GM19324 (cell line): ENCODE measurements at regions not wholly inside any gene's neighbourhood (a gene's known extent, or its start where the extent isn't known, plus 50 kb on each side); places are given as distances from the start of the nearest gene placed in this dataset.
"Not testable (repeated sequence)": the region's sequence is repeated elsewhere in the genome, so short reads cannot be mapped to it uniquely, and the experiment has no call there.

Experiments
- ATAC-seq: cut with Tn5 transposase; IDR thresholded peaks from one replicate; pipeline ENCODE4 v1.9.1; 2021; ENCODE audit warnings: mild to moderate bottlenecking, moderate library complexity; ENCODE audit not compliant: unreplicated experiment, low FRiP score

DNA sequence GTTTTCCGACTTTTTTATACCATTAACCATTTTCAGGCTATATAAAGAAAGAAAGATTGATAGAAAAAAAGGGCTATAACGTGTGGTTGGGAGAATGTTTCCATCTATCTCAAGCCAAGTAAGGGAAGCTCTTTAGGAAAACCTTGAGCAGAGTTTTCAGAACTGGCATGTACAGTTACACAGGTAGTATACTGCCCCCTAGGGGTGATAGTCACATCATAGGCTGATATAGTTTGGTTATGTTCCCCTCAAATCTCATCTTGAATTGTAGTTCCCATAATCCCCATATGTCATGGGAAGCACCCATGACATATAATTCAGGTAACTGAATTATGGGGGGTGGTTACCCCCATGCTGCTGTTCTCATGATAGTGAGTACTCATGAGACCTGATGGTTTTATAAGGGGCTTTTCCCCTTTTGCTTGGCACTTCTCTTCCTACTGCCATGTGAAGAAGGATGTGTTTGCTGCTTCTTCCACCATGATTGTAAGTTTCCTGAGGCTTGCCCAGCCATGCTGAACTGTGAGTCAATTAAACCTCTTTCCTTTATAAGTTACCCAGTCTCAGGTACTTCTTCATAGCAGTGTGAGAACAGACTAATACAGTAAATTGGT is 186.8 kb downstream of the TMA16 start:
- peak; percentile 75 for ATAC-seq

DNA sequence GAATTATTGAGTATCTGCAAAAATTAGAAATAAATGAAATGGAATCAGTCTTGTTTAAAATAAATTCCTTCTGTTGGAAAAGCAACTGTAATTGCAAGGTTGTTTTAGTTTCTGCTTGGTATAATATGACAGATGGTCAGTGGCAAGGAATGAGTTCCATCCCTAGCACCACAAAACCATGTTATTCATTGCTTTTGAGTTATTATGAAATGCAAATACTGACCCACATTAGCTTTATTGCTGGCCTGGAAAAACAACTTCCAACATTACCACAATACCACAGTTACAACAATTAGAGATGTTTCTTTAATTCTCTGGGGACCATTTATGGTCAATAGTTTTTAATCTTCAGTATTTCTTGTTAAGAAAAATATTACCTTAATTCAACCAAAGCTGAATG is 194.4 kb downstream of the TMA16 start:
- ATAC-seq = no peak

DNA sequence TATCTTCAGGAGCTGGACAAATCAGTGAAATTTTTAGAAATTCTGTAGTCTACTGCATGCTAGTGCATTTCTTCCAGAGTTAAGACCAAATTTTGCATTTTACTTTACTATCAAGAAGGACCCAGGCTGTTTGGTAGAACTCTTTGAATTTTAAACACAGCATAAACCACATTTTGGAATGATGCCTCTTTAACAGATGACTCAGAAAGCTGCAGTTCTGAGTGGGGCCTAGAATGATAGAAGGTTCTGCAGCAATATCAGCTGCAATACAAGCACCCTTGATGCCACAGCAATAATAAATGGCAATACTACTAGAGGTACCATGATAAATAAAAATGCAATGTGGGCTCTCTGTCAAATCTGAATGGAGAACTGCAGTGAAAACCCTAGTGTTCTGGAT is 198.7 kb downstream of the TMA16 start:
- ATAC-seq = no peak

DNA sequence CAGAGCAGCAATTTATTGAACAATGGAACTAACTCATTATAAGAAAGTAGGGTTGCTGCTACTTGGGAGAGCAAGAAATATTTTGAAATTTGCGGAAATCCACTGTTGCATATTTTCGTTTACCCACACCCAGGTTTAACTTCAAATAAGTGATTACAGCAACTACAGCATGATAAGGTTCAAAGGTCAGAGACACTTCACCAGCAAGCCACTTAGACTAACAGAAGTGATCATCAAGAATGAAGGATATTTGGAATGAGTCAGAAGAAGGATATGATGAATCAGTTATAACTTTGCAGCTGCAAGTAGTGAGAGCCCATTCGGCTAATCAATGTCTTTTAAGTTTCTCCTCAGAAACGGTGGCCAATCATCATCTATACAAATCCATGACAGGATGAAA is 199.3 kb downstream of the TMA16 start:
- no peak for ATAC-seq

DNA sequence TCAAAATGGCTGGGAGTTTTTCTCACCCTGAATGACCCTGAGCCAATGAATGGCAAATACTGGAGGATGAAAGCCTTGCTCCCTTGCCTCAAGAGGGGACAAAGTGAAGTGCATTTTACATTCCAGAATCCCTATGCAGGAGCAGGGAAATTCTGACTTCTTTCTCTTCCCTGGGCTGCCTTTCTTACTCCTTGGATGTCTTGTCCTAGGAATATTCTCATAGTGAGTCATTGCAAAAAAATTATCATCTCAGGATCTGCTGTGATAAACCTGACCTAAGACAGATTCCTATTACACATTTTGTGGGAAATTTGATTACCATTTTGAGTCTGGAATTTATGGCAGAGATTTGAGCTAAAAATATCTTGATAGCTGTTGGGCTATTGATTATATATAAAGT is 199.9 kb downstream of the TMA16 start:
- ATAC-seq = no peak

DNA sequence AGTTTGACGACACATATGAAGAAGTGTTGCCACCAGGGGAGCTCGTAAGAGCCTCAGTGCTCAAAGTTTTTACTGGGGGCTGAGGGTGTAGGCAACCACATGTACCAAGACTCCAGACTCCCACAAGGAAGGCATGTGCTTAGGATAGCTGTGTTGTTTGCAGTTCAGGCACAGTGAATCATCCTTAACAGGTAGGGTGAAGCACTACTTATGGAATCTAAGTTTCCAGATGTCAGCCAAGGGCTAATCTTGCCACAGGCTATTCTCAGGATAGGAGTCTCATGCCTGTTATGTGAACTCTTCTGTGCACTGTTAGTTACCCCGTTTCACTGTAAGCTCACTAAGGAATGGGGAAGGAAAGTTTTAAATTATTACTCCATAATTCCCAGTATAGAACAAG is 202.6 kb downstream of the TMA16 start:
- ATAC-seq = no peak

DNA sequence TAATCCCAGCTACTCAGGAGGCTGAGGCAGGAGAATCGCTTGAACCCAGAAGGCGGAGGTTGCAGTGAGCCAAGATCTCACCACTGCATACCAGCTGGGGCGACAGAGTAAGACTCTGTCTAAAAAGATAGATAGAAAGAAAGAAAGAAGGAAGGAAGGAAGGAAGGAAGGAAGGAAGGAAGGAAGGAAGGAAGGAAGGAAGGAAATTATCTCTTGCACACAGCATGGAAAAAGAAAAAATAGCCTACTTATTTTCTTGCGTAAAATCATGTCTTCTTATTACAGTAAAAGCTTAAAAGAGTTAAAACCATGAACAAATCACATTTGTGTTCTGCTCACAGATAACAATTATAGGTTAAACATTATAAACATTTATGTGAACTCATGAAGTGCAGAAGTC is 205.9 kb downstream of the TMA16 start:
- not testable (repeated sequence) for ATAC-seq

DNA sequence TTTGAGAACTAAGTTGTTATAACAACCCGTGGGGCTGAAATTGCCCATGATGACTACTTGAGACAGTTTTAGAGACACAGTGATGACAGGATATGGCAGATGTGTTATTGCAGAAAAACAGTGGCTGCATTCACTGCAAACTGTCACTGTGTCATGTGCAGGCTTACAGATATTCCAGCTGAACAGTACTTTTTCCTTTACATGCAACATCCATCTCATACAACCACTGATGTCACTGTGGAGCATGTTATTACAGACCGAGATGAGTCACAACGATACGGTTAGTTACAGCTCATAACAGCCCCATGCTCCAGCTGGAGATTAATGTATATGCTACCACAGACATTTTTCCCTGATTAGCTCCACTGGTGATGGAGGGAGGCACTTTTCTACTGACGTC is 207.4 kb downstream of the TMA16 start:
- ATAC-seq = peak; percentile 68

DNA sequence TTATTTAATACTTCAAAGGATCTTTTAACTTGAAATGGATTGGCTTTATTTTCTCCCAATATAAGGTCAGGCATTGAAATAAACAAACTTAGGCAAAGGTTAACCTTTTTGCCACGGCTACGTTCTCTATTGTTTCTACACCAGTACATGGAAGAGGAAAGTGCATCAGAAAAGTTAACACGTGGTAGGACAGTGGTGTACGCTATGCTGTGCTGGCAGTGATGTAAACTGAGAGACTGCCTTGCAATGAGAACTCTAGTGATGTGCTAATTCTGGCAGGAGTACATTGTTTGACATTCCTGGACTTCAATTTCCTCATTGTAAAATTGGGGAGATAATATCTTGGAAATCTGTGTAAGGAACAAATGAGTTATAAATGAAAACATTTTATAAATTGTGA is 208.2 kb downstream of the TMA16 start:
- ATAC-seq = no peak

DNA sequence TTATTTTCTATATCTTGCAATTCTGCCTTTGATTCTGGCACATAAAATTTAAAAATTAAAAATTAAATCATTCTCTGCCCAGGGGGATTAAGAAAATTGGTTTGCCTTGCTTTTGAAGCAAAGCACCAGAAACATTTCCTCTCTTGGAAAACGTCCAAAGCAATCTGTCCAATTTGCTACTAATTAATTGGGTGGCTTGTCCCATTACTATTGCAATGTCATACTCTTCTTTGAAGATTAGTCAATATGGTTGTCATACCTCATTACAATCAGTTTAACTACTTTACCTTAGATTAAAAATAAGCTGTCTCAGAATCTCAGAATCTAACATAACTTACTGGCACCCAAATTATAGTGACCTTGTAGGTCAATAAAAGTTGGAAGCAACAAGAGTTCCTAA is 208.8 kb downstream of the TMA16 start:
- no peak for ATAC-seq

DNA sequence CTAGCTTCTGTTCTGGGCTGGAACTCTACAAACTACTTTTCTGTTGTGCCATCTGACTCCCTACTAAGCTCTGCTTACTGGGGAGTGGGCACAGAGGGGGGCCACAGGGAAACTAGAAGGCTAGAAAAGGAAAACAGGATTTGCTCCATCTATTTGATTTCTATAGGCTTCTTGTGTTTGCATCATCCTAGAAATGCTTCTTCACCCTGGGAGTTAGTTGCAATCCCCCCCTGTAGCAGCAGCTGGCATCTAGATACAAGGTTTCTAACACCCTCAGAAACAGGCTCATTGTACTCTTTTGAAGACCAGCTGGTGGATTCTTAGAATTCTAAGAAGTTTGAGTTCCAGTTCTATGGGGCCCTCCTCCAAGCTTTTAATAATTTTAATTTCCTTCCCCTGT is 213.4 kb downstream of the TMA16 start:
- ATAC-seq = no peak

DNA sequence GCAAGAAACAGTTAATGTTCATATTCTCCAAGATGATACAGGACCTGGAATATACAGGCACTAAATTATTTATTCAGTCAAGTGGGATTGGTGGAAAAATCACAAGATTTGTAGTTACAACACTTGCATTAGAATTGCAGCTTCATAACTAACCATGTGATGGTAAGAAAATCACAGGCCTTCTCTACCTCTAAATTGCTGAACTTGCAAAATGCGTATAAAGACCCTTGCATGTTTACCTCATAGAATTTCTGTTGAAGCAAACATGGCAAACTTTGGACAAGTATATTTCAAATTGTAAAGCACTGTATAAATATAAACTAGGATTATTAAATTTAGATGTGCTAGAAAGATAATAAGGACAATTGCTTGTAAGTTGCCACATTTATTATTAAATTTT is 215.1 kb downstream of the TMA16 start:
- ATAC-seq = no peak

DNA sequence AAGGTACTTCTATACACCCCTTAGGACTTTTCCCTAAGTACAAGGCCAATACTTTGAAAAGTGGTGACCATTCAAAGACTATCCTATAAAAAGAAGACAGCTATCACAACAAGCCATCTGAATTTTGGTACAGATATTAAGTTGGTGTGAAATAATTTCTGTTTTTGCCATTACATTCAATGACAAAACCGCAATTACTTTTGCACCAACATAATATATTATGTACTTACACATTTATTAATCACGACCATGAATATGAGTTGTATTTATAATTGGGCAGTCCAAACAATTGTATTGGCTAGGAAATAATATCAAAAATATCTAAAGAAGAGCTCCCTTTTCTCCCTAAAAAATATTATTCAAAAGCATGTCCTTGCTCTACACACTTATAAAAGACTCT is 215.7 kb downstream of the TMA16 start:
- no peak for ATAC-seq

DNA sequence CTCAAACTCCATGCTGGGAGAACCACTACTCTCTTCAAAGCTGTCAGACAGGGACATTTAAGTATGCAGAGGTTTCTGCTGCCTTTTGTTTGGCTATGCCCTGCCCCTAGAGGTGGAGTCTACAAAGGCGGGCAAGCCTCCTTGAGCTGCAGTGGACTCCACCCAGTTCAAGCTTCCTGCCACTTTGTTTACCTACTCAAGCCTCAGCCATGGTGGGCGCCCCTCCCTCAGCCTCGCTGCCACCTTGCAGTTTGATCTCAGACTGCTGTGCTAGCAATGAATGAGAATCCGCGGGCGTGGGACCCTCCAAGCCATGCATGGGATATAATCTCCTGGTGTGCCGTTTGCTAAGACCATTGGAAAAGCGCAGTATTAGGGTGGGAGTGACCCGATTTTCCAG is 230.0 kb downstream of the TMA16 start:
- ATAC-seq = not testable (repeated sequence)

DNA sequence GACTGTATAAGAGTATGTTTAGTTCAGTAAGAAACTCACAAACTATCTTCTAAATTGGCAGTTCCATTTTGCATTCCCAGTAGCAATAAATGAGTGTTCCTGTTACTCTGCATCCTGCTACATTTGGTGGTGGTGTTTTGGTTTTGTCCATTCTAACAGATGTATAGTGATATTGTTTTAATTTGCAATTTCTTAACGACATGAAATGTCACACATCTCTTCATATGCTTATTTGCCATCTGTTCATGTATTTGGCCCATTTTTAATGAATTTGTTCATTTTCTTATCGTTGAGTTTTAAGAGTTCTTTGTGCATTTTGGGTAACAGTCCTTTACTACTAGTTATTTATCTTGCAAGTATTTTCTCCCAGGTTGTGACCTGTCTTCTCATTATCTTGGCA is 232.2 kb downstream of the TMA16 start:
- no peak for ATAC-seq

DNA sequence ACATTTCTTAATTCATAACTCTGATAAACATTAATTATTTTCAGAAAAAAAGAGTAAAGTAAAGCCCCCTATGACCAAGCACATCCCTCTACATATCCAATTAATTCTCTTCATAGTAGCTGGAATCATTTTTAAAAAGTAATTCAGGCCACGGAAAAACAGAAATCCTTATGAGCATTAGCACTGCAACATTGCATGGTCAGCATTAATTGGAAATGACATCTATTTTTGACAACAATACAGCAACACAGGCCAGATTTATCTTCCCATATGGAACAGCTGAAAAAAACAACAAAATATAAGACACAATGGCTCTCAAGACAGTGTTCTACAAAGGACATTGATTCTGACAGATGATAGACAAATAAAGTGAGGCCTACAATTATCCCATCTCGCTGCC is 236.6 kb downstream of the TMA16 start:
- no peak for ATAC-seq

DNA sequence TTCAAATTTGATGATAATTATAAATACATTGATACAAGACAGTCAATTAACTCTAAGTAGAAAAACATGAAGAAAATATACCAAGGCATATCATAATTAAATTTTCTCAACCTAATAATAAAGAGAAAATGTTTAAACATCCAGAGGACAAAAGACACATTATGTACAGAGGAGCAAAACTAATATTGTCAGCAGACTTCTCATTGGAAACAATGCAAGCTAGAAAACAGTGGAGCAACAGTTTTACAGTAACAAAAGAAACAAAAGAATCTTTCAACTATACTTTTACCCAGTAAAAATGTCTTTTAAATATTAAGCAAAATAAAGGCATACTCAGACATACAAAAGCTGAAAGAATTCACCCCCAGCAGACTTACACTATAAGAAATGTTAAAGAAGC is 238.0 kb downstream of the TMA16 start:
- no peak for ATAC-seq

DNA sequence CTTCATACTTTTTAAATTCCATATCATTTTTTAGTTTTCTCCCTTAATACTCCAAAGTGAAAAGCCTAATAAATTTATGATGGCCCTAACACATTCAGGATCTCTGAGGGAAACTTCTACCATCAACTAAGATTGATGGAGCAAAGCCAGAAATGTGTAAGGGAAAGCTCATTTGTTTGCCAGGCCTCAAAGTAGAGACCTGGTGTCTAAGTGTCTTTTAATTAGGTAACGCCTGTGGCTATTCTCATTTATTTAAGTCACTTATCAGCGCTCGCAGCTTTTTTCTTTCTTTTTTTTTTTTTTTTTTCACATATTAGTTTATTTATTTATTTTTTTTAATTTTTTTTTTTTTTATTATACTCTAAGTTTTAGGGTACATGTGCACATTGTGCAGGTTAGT is 242.4 kb downstream of the TMA16 start:
- ATAC-seq = no peak

DNA sequence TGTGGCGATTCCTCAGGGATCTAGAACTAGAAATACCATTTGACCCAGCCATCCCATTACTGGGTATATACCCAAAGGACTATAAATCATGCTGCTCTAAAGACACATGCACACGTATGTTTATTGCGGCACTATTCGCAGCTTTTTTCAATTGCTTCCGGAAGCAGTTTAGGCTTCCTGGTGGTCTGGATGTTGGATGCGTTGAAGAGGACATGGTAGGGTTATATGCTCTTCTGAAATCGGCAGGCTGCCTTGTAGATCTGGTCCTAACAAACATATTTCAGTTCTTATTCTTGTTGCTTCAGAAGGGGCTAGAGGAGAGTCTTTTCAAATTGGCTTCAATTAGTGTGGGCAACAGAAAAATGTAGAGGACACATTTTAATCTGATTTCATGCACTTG is 243.4 kb downstream of the TMA16 start:
- not testable (repeated sequence) for ATAC-seq

DNA sequence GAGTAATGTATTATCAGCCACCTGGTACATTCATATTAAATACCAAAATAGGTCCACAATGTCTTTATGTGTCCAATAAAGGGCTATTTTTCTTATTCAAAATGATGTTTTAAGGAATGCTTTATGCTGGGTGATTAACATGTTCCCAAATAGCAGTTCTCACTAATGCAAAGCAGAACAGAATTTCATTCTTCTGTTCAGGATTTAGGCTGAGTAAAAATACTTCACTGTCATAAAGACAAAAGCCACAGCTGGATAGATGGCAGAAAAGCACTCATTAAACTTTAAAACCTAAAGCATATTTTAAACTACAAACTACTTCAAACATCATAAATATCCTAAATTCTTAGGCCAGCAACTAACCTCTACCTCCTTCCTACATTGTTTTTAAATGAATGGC is 244.0 kb downstream of the TMA16 start:
- ATAC-seq = no peak

DNA sequence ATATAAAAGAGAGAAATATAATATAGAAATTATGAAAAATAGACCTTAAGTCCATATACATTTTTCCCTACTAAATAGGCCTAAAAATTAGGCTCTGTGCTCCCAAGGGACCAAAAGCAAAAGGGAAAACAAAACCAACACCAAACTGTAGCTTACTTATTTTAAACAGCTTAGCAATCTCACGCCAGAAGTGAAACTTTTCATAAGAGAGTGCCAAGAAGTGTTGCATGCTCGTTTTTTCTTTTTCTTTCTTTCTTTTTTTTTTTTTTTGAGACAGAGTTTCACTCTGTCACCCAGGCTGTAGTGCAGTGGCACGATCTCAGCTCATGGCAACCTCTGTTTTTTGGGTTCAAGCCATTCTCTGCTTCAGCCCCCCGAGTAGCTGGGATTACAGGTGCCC is 250.4 kb downstream of the TMA16 start:
- peak; percentile 93 for ATAC-seq

DNA sequence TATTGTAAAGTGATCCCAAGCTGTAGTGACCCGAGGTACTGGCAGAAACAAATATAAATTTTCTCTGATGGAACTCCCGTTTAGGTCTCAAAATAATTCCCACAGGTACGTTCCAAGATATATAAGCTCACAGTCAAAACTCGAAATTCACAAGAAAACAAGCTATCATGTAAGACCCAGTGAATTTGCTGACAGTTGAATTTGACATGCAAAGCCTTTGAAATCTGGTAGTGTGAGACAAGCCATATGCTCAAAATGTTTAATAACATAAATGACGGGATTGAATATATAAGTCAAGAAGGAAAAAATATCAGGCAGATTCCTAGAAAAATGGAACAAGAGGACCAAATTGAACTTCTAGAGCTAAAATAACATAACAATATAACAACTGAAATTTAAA is 252.8 kb downstream of the TMA16 start:
- ATAC-seq = no peak

DNA sequence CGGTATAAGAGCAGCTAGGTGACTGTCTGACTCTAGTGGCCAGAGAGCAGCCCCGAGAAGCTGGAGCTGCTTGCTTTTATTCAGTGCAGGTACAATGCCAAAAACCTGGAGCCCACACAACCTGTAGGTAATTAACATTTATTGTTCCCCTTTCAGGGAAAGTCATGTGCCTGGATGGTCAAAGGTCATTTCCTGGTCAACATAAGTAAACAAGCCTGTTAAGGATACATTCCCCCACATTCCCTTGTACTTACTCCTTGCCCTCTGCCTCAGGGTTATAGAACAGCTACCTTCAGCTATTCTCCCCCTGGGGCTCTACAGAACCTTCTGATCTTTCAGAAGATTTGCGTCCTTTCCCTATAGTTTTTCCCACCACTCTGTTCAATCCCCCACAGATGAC is 253.4 kb downstream of the TMA16 start:
- ATAC-seq = no peak
